HCT116 (cell line): ENCODE measurements at regions not wholly inside any gene's neighbourhood (a gene's known extent, or its start where the extent isn't known, plus 50 kb on each side); places are given as distances from the start of the nearest gene placed in this dataset.

Experiments
- ATAC-seq: fragments of 200-7000 bp; cut with Tn5 transposase; 2 replicates; pipeline ENCODE4 v1.9.1; 2020; ENCODE audit warnings: mild to moderate bottlenecking, moderate library complexity
- BruUV-seq: library from RNA; stranded (reverse); fragments of 400-500 nt; replicated peaks from 2 replicates; lab custom pipeline; 2021; lab: Mats Ljungman, UMichigan
- CTCF ChIA-PET: fragments of 300-600 bp; sonication (Branson Sonifier 250); formaldehyde crosslinking; loops from one replicate; lab custom pipeline; 2021; ENCODE audit warnings: antibody characterized with exemption; lab: Charles Lee
- POLR2A ChIA-PET: fragments of 300-600, 350-600 bp; sonication (Branson Sonifier 250); formaldehyde crosslinking; loops from one replicate; lab custom pipeline; 2021; ENCODE audit warnings: antibody characterized with exemption; lab: Charles Lee
- RAD21 ChIA-PET, 2 experiments: fragments of 300-600 bp; sonication (Branson Sonifier 250); formaldehyde crosslinking; loops; one replicate each; lab custom pipeline; 2023; ENCODE audit warnings: low total read pairs in 2 of 2; ENCODE audit not compliant: uncharacterized antibody in 2 of 2, unreplicated experiment in 2 of 2, low non-redundant PET in 1 of 2; lab: Charles Lee
- DNase-seq: peaks from one replicate; pipeline ENCODE4 v3.0.0-alpha.2; 2010; ENCODE audit warnings: low read depth, low spot score
- H2AFZ ChIP-seq: fragments of 200-600 bp; shearing (Covaris generic), sonication (generic); 2 replicates; pipeline ENCODE4 v1.6.1; 2017; ENCODE audit warnings: low read depth, mixed run types, mixed read lengths, antibody characterized with exemption, low read length; ENCODE audit not compliant: poor library complexity, severe bottlenecking
- H3K27ac ChIP-seq: 2 replicates; pipeline ENCODE4 v1.5.1; 2012; ENCODE audit warnings: low read depth, low read length
- H3K27me3 ChIP-seq: fragments of 200-600 bp; sonication (generic); 2 replicates; pipeline ENCODE4 v1.6.1; 2016; ENCODE audit warnings: mixed run types, low read length, mixed read lengths; ENCODE audit not compliant: insufficient read depth
- H3K36me3 ChIP-seq, 2 experiments: fragments of 200-500 bp in 1 of 2; fragments of 200-600 bp in 1 of 2; sonication (Bioruptor generic) in 1 of 2; sonication (generic) in 1 of 2; 2 replicates each; pipeline versions ENCODE4 v1.5.1 to v1.6.1; 2014 to 2016; ENCODE audit warnings: low read length in 2 of 2, inconsistent platforms in 1 of 2, mixed read lengths in 1 of 2, mixed run types in 1 of 2; ENCODE audit not compliant: insufficient read depth in 2 of 2, control insufficient read depth in 1 of 2
- H3K4me1 ChIP-seq, 2 experiments: fragments of 200-600 bp in 1 of 2; sonication (generic) in 1 of 2; 2 replicates each; pipeline versions ENCODE4 v1.5.1 to v1.6.1; 2012 to 2017; ENCODE audit warnings: low read length in 2 of 2, inconsistent platforms in 1 of 2, mild to moderate bottlenecking in 1 of 2, mixed read lengths in 1 of 2, mixed run types in 1 of 2, moderate library complexity in 1 of 2; ENCODE audit not compliant: insufficient read depth in 2 of 2, control insufficient read depth in 1 of 2
- H3K4me2 ChIP-seq: fragments of 200-600 bp; sonication (generic); 2 replicates; pipeline ENCODE4 v1.6.1; 2017; ENCODE audit warnings: mixed run types, low read length, mixed read lengths
- H3K4me3 ChIP-seq, 2 experiments: fragments of 200-600 bp in 1 of 2; sonication (generic) in 1 of 2; replicated peaks in 1 of 2; 2 replicates each; pipeline ENCODE4 v1.5.1; 2011 to 2016; ENCODE audit warnings: low read length in 2 of 2, control low read depth in 1 of 2, low read depth in 1 of 2, mild to moderate bottlenecking in 1 of 2, mixed read lengths in 1 of 2, mixed run types in 1 of 2
- H3K79me2 ChIP-seq: fragments of 200-600 bp; sonication (generic); 2 replicates; pipeline ENCODE4 v1.6.1; 2017; ENCODE audit warnings: mild to moderate bottlenecking, mixed run types, low read length, moderate library complexity, mixed read lengths; ENCODE audit not compliant: insufficient read depth
- H3K9ac ChIP-seq: fragments of 200-600 bp; sonication (generic); 2 replicates; pipeline ENCODE4 v1.6.1; 2016; ENCODE audit warnings: low read length, mixed read lengths
- H3K9me2 ChIP-seq: fragments of 200-600 bp; sonication (generic), shearing (Covaris generic); 2 replicates; pipeline ENCODE4 v1.6.1; 2017; ENCODE audit warnings: mixed run types, mild to moderate bottlenecking, moderate library complexity; ENCODE audit not compliant: insufficient read depth
- H3K9me3 ChIP-seq, 2 experiments: fragments of 200-500 bp in 1 of 2; fragments of 200-600 bp in 1 of 2; sonication (Bioruptor generic) in 1 of 2; sonication (generic) in 1 of 2; 2 replicates each; pipeline ENCODE4 v1.6.1; 2014 to 2017; ENCODE audit warnings: low read length in 2 of 2, mixed read lengths in 2 of 2, inconsistent platforms in 1 of 2, low read depth in 1 of 2, mild to moderate bottlenecking in 1 of 2, mixed run types in 1 of 2, moderate library complexity in 1 of 2; ENCODE audit not compliant: control insufficient read depth in 1 of 2, insufficient read depth in 1 of 2
- H4K20me1 ChIP-seq: fragments of 200-600 bp; sonication (generic), shearing (Covaris generic); 2 replicates; pipeline ENCODE4 v1.6.1; 2017; ENCODE audit warnings: mixed run types, mild to moderate bottlenecking, moderate library complexity; ENCODE audit not compliant: insufficient read depth
- CEBPB ChIP-seq: IDR thresholded peaks from 2 replicates; pipeline ENCODE4 v1.6.1; 2012; ENCODE audit warnings: low read depth
- CTCF ChIP-seq, 3 experiments: fragments of 200-600 bp in 1 of 3; sonication (generic) in 1 of 3; IDR thresholded peaks in 2 of 3; conservative IDR thresholded peaks in 1 of 3; 2 replicates each; pipeline ENCODE4 v1.5.1; 2012 to 2017; ENCODE audit warnings: low read depth in 2 of 3, low read length in 2 of 3, antibody characterized with exemption in 1 of 3, borderline replicate concordance in 1 of 3, control low read depth in 1 of 3, mild to moderate bottlenecking in 1 of 3, mixed read lengths in 1 of 3, mixed run types in 1 of 3, moderate library complexity in 1 of 3; ENCODE audit not compliant: insufficient read depth in 1 of 3
- ELF1 ChIP-seq: IDR thresholded peaks from 2 replicates; pipeline ENCODE4 v1.6.1; 2012; ENCODE audit warnings: low read depth, borderline replicate concordance
- EZH2 ChIP-seq: fragments of 200-600 bp; sonication (generic); IDR thresholded peaks from 2 replicates; pipeline ENCODE4 v1.6.1; 2017; ENCODE audit warnings: antibody characterized with exemption, mixed run types
- FOSL1 ChIP-seq: IDR thresholded peaks from 2 replicates; pipeline ENCODE4 v1.6.1; 2012; ENCODE audit warnings: low read depth
- JUND ChIP-seq: IDR thresholded peaks from 2 replicates; pipeline ENCODE4 v1.6.1; 2012
- POLR2AphosphoS5 ChIP-seq: IDR thresholded peaks from 2 replicates; pipeline ENCODE4 v1.6.1; 2011; ENCODE audit warnings: mild to moderate bottlenecking, low read depth, low read length, moderate library complexity
- RAD21 ChIP-seq: IDR thresholded peaks from 2 replicates; pipeline ENCODE4 v1.6.1; 2012; ENCODE audit warnings: low read depth, mild to moderate bottlenecking
- SRF ChIP-seq: IDR thresholded peaks from 2 replicates; pipeline ENCODE4 v1.6.1; 2012; ENCODE audit warnings: low read depth
- YY1 ChIP-seq: IDR thresholded peaks from 2 replicates; pipeline ENCODE4 v1.6.1; 2011; ENCODE audit warnings: low read length, low read depth, moderate library complexity, mild to moderate bottlenecking; ENCODE audit not compliant: insufficient replicate concordance; ENCODE audit errors: extremely low read depth
- ZBTB33 ChIP-seq: IDR thresholded peaks from 2 replicates; pipeline ENCODE4 v1.6.1; 2011; ENCODE audit warnings: mild to moderate bottlenecking, low read length, moderate library complexity; ENCODE audit not compliant: insufficient replicate concordance; ENCODE audit errors: extremely low read depth
- ZFX ChIP-seq: fragments of 450-650 bp; IDR thresholded peaks from 2 replicates; pipeline ENCODE4 v1.6.1; 2017
- intact Hi-C: fragments of 100-400 bp; cut with micrococcal nuclease; formaldehyde crosslinking; loops from 2 replicates; pipeline ENCODE4 v1.10.0; 2022
- TF ChIP-seq, protein P1 (sequence below): IDR thresholded peaks from 2 replicates; pipeline ENCODE4 v1.6.1; 2012; ENCODE audit warnings: low read depth
- TF ChIP-seq, protein P2 (sequence below): IDR thresholded peaks from 2 replicates; pipeline ENCODE4 v1.6.1; 2012

- DNase-seq: no peak
- Histone ChIP-seq H3K4me3 (no peak overlapping the region), H3K4me1 (no peaks in the 10 kb centered on the region), H3K9ac (no peak overlapping the region), H3K27me3 (no peaks in the 10 kb centered on the region), H3K9me2 (no peaks in the 10 kb centered on the region), H3K27ac (no peak overlapping the region), H3K9me3 (peaks cover 4 to 8% of the 10 kb centered on the region in 2 experiments; a peak in 2 of 4 replicates), H4K20me1 (no peaks in the 10 kb centered on the region), H3K36me3 (no peaks in the 10 kb centered on the region), H3K79me2 (no peaks in the 10 kb centered on the region), H2AFZ (no peak overlapping the region), H3K4me2 (no peak overlapping the region)
- RAD21 ChIA-PET: no interaction called here
- POLR2A ChIA-PET: no interaction called here
- BruUV-seq: no TSS peak
- CTCF ChIA-PET: no interaction called here
- no peak for ATAC-seq
- intact Hi-C loops: no loop called here
- TF ChIP-seq FOSL1 (no peak), SRF (no peak), ZFX (no peak), EZH2 (no peak), JUND (no peak), YY1 (no peak), POLR2AphosphoS5 (no peak), ELF1 (no peak), CEBPB (no peak), ZBTB33 (no peak), CTCF (IDR thresholded peaks at IDR 0.05 in 2 of 3, conservative IDR thresholded peaks at IDR 0.05 in 1 of 3; ENCODE audit: borderline replicate concordance in 1 of 3, insufficient read depth in 1 of 3, low read depth in 2 of 3, low read length in 2 of 3) (no peak), RAD21 (no peak)
- TF ChIP-seq, protein P1, sequence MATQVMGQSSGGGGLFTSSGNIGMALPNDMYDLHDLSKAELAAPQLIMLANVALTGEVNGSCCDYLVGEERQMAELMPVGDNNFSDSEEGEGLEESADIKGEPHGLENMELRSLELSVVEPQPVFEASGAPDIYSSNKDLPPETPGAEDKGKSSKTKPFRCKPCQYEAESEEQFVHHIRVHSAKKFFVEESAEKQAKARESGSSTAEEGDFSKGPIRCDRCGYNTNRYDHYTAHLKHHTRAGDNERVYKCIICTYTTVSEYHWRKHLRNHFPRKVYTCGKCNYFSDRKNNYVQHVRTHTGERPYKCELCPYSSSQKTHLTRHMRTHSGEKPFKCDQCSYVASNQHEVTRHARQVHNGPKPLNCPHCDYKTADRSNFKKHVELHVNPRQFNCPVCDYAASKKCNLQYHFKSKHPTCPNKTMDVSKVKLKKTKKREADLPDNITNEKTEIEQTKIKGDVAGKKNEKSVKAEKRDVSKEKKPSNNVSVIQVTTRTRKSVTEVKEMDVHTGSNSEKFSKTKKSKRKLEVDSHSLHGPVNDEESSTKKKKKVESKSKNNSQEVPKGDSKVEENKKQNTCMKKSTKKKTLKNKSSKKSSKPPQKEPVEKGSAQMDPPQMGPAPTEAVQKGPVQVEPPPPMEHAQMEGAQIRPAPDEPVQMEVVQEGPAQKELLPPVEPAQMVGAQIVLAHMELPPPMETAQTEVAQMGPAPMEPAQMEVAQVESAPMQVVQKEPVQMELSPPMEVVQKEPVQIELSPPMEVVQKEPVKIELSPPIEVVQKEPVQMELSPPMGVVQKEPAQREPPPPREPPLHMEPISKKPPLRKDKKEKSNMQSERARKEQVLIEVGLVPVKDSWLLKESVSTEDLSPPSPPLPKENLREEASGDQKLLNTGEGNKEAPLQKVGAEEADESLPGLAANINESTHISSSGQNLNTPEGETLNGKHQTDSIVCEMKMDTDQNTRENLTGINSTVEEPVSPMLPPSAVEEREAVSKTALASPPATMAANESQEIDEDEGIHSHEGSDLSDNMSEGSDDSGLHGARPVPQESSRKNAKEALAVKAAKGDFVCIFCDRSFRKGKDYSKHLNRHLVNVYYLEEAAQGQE: no peak
- TF ChIP-seq, protein P2, sequence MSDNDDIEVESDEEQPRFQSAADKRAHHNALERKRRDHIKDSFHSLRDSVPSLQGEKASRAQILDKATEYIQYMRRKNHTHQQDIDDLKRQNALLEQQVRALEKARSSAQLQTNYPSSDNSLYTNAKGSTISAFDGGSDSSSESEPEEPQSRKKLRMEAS: no peak
These were observed 378.6 kb upstream of the FAT3 start for GRCh38 chr11:91846002-91846401.
